Astrocyte (in vitro differentiated cells and primary cell): ENCODE measurements at regions not wholly inside any gene's neighbourhood (a gene's known extent, or its start where the extent isn't known, plus 50 kb on each side); places are given as distances from the start of the nearest gene placed in this dataset.

Experiments
- DNase-seq: peaks from one replicate; pipeline ENCODE4 v3.0.0-alpha.2; 2010; ENCODE audit warnings: low read depth
- FAIRE-seq: peaks from 2 replicates; lab custom pipeline; 2011; peaks lifted over from hg19 to GRCh38; lab: Jason Lieb, UNC
- H2AFZ ChIP-seq: 2 replicates; pipeline ENCODE4 v1.6.0; 2012; ENCODE audit warnings: low read depth, low read length, inconsistent platforms
- H3K27ac ChIP-seq: 2 replicates; pipeline ENCODE4 v1.5.1; 2011; ENCODE audit warnings: low read depth, low read length, inconsistent platforms
- H3K27me3 ChIP-seq: 2 replicates; pipeline ENCODE4 v1.6.0; 2011; ENCODE audit warnings: low read length, inconsistent platforms; ENCODE audit not compliant: insufficient read depth
- H3K36me3 ChIP-seq: 2 replicates; pipeline ENCODE4 v1.5.1; 2011; ENCODE audit warnings: low read length, inconsistent platforms; ENCODE audit not compliant: insufficient read depth
- H3K4me1 ChIP-seq: 2 replicates; pipeline ENCODE4 v1.5.1; 2011; ENCODE audit warnings: low read length, inconsistent platforms; ENCODE audit not compliant: insufficient read depth
- H3K4me2 ChIP-seq: 2 replicates; pipeline ENCODE4 v1.6.0; 2012; ENCODE audit warnings: low read length, inconsistent platforms
- H3K4me3 ChIP-seq: 2 replicates; pipeline ENCODE4 v1.5.1; 2011; ENCODE audit warnings: low read depth, mild to moderate bottlenecking, low read length, inconsistent platforms; ENCODE audit not compliant: insufficient read depth
- H3K79me2 ChIP-seq: 2 replicates; pipeline ENCODE4 v1.6.0; 2012; ENCODE audit warnings: mild to moderate bottlenecking, low read length, inconsistent platforms; ENCODE audit not compliant: insufficient read depth
- H3K9ac ChIP-seq: 2 replicates; pipeline ENCODE4 v1.6.0; 2012; ENCODE audit warnings: mild to moderate bottlenecking, low read length, inconsistent platforms
- H3K9me3 ChIP-seq: 2 replicates; pipeline ENCODE4 v1.5.1; 2012; ENCODE audit warnings: low read depth, mild to moderate bottlenecking, low read length, inconsistent platforms; ENCODE audit not compliant: insufficient read depth
- H4K20me1 ChIP-seq: 2 replicates; pipeline ENCODE4 v1.6.0; 2012; ENCODE audit warnings: low read length, inconsistent platforms; ENCODE audit not compliant: insufficient read depth
- H3K27ac Mint-ChIP-seq: one replicate; pipeline ENCODE4 v1.8.0; 2021; ENCODE audit warnings: mild to moderate bottlenecking, mixed read lengths; ENCODE audit not compliant: unreplicated experiment
- H3K27me3 Mint-ChIP-seq: one replicate; pipeline ENCODE4 v1.8.0; 2021; ENCODE audit warnings: low read depth, mixed read lengths; ENCODE audit not compliant: unreplicated experiment
- H3K36me3 Mint-ChIP-seq: one replicate; pipeline ENCODE4 v1.8.0; 2021; ENCODE audit warnings: low read depth, mixed read lengths; ENCODE audit not compliant: unreplicated experiment
- H3K4me1 Mint-ChIP-seq: one replicate; pipeline ENCODE4 v1.8.0; 2021; ENCODE audit warnings: low read depth, mixed read lengths; ENCODE audit not compliant: unreplicated experiment
- H3K4me3 Mint-ChIP-seq: one replicate; pipeline ENCODE4 v1.8.0; 2021; ENCODE audit warnings: mild to moderate bottlenecking, moderate library complexity, mixed read lengths; ENCODE audit not compliant: unreplicated experiment
- H3K9me3 Mint-ChIP-seq: one replicate; pipeline ENCODE4 v1.8.0; 2021; ENCODE audit warnings: mild to moderate bottlenecking, mixed read lengths; ENCODE audit not compliant: unreplicated experiment
- CTCF ChIP-seq: IDR thresholded peaks from 2 replicates; pipeline ENCODE4 v1.5.1; 2011; ENCODE audit warnings: low read depth, mild to moderate bottlenecking, inconsistent platforms, low read length, moderate library complexity; ENCODE audit not compliant: insufficient read depth
- EZH2 ChIP-seq: IDR thresholded peaks from 2 replicates; pipeline ENCODE4 v1.6.1; 2012; ENCODE audit warnings: mild to moderate bottlenecking, low read length, inconsistent platforms; ENCODE audit not compliant: insufficient read depth

- H3K27me3 Mint-ChIP-seq: peaks cover 47% of the 10 kb centered on the region
- Histone ChIP-seq H4K20me1 (no peaks in the 10 kb centered on the region), H2AFZ (no peak overlapping the region), H3K4me2 (no peak overlapping the region), H3K79me2 (no peaks in the 10 kb centered on the region), H3K4me3 (no peak overlapping the region), H3K27ac (no peak overlapping the region), H3K36me3 (no peaks in the 10 kb centered on the region), H3K9ac (no peak overlapping the region), H3K9me3 (no peaks in the 10 kb centered on the region), H3K4me1 (no peaks in the 10 kb centered on the region), H3K27me3 (peaks cover 12% of the 10 kb centered on the region)
- no peak overlapping the region for H3K27ac Mint-ChIP-seq
- DNase-seq: no peak
- peaks cover 3% of the 10 kb centered on the region for H3K9me3 Mint-ChIP-seq
- no peaks in the 10 kb centered on the region for H3K36me3 Mint-ChIP-seq
- peaks cover 10% of the 10 kb centered on the region for H3K4me1 Mint-ChIP-seq
- TF ChIP-seq CTCF: no peak
- TF ChIP-seq EZH2: no peak
- no peak for FAIRE-seq
- no peak overlapping the region for H3K4me3 Mint-ChIP-seq
Observed at GRCh38 chr6:43893073-43893472, 123.1 kb downstream of the VEGFA start.

GRCh38 chr6:43891072-43891870 lies 121.3 kb downstream of the VEGFA start:
- no peak overlapping the region for H2AFZ ChIP-seq
- no peak overlapping the region for H3K4me2 ChIP-seq
- H3K27me3 ChIP-seq: peaks cover 18% of the 10 kb centered on the region
- H3K9ac ChIP-seq: no peak overlapping the region
- no peak overlapping the region for H3K4me3 ChIP-seq
- Mint-ChIP-seq H3K9me3 (no peaks in the 10 kb centered on the region), H3K36me3 (no peaks in the 10 kb centered on the region), H3K4me1 (peaks cover 10% of the 10 kb centered on the region), H3K27me3 (peaks cover 50% of the 10 kb centered on the region), H3K27ac (no peak overlapping the region), H3K4me3 (no peak overlapping the region)
- no peak for DNase-seq
- H3K36me3 ChIP-seq: no peaks in the 10 kb centered on the region
- FAIRE-seq: no peak
- TF ChIP-seq EZH2 (no peak), CTCF (no peak)
- H3K79me2 ChIP-seq: no peaks in the 10 kb centered on the region
- H3K9me3 ChIP-seq: no peaks in the 10 kb centered on the region
- H4K20me1 ChIP-seq: no peaks in the 10 kb centered on the region
- no peak overlapping the region for H3K27ac ChIP-seq
- H3K4me1 ChIP-seq: peaks cover 4% of the 10 kb centered on the region
